ENCODE measurements at regions not wholly inside any gene's neighbourhood (a gene's known extent, or its start where the extent isn't known, plus 50 kb on each side); places are given as distances from the start of the nearest gene placed in this dataset.

DNA sequence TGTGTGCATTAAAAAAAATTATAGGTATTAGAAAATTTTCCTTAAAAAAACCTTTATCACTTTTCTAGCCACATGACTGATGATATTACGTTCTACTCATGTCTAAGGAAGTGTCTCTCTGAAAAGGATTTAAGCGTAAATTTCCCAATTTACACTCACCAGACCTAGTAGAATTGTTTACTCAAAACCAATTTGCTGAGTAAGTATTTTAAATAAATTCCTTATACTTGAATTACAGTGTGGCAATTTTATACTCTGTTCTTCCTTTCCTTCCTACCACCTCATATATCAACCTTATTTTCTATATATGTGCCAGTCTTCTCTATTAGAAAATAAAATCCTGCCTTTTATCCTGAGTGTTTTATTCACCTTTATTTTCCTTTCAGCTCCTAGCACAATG, 1035.1 kb downstream of the TRHDE start:
- no peak overlapping the region for H2BK5ac ChIP-seq (ENCODE audit: low read depth, low read length)
- no peak overlapping the region for H3K4me2 ChIP-seq (ENCODE audit: insufficient read depth in 1 of 2, low read depth in 2 of 2, low read length in 2 of 2)
- no peak overlapping the region for H4K8ac ChIP-seq (ENCODE audit: extremely low read depth, insufficient read depth, low read length)
- no peak overlapping the region for H4K91ac ChIP-seq (replicated peaks; ENCODE audit: insufficient read length, low read length)
- 97% methylated on average over 2 of the region's 2 CpGs; no CpG with 5 or more reads in 1 of the 2 experiments for WGBS, 2 experiments (ENCODE audit: extremely low coverage in 1 of 2, insufficient coverage in 1 of 2, insufficient read length in 1 of 2, insufficient replicate concordance in 2 of 2, low coverage in 1 of 2, low lambda C conversion rate in 2 of 2, missing lambda C conversion rate in 1 of 2)
- H4K5ac ChIP-seq (ENCODE audit: insufficient read length, low read depth, low read length) = no peak overlapping the region
- no peaks in the 10 kb centered on the region for H3K23me2 ChIP-seq (ENCODE audit: low read depth, low read length)
- no peaks in the 10 kb centered on the region for H3K27me3 ChIP-seq (replicated peaks in 1 of 4; ENCODE audit: control insufficient read depth in 3 of 4, extremely low read depth in 1 of 4, insufficient read depth in 3 of 4, low read length in 3 of 4)
- H3K4me1 ChIP-seq (replicated peaks in 1 of 4; ENCODE audit: control insufficient read depth in 3 of 4, insufficient read depth in 4 of 4, low read length in 3 of 4) = no peaks in the 10 kb centered on the region
- no peak overlapping the region for H3K14ac ChIP-seq (ENCODE audit: insufficient read length)
- no peak overlapping the region for H3K18ac ChIP-seq (ENCODE audit: extremely low read depth, low read length)
- no peak overlapping the region for H3K9ac ChIP-seq (replicated peaks in 1 of 4; ENCODE audit: extremely low read depth in 1 of 4, low read depth in 3 of 4, low read length in 3 of 4)
- H3K56ac ChIP-seq (replicated peaks; ENCODE audit: insufficient read length, low read depth, low read length) = no peak overlapping the region
- H3K36me3 ChIP-seq (ENCODE audit: control insufficient read depth in 2 of 4, insufficient read depth in 4 of 4, low read length in 3 of 4) = no peaks in the 10 kb centered on the region
- H3K4me3 ChIP-seq (ENCODE audit: extremely low read depth in 1 of 4, insufficient read depth in 2 of 4, low read depth in 3 of 4, low read length in 4 of 4) = no peak overlapping the region
- no peak for DNase-seq (ENCODE audit: low read depth in 1 of 2, low spot score in 2 of 2)
- no peaks in the 10 kb centered on the region for H3K79me1 ChIP-seq (ENCODE audit: low read depth, low read length)
- H2AFZ ChIP-seq (ENCODE audit: low read length) = no peak overlapping the region
- H4K20me1 ChIP-seq (replicated peaks in 1 of 2; ENCODE audit: control insufficient read depth in 1 of 2, insufficient read depth in 2 of 2, low read length in 2 of 2) = no peaks in the 10 kb centered on the region
- no peak overlapping the region for H3K4ac ChIP-seq (replicated peaks; ENCODE audit: insufficient read length, low read depth, low read length)
- no peak for FAIRE-seq
- H3K23ac ChIP-seq (ENCODE audit: insufficient read length) = no peak overlapping the region
- H2BK20ac ChIP-seq (ENCODE audit: low read length) = no peak overlapping the region
- CTCF ChIA-PET (ENCODE audit: partially characterized antibody) = interaction anchor here (1.3 kb wide), 1 partner anchor 11 kb away, joined by 4 read pairs; no protein-coding TSS in a partner anchor
- no peaks in the 10 kb centered on the region for H3K79me2 ChIP-seq (ENCODE audit: control insufficient read depth in 1 of 2, insufficient read depth in 2 of 2, low read length in 2 of 2)
- no peak overlapping the region for H2BK120ac ChIP-seq (replicated peaks; ENCODE audit: low read depth, low read length)
- no peak overlapping the region for H3K27ac ChIP-seq (ENCODE audit: low read depth, low read length)
- H2AK5ac ChIP-seq (ENCODE audit: low read depth, low read length) = no peak overlapping the region
- no peak overlapping the region for H2BK15ac ChIP-seq (ENCODE audit: low read length)
- no peak overlapping the region for H2BK12ac ChIP-seq (ENCODE audit: low read depth, low read length)
- H3K9me3 ChIP-seq (ENCODE audit: insufficient read depth in 2 of 2, low read depth in 1 of 2, low read length in 1 of 2) = no peaks in the 10 kb centered on the region
- POLR2A ChIA-PET (ENCODE audit: partially characterized antibody) = no interaction called here
- no peak for TF ChIP-seq RAD21 (IDR thresholded peaks at IDR 0.05 in 1 of 2, conservative IDR thresholded peaks at IDR 0.05 in 1 of 2; ENCODE audit: low read depth in 2 of 2, low read length in 2 of 2)
- no peak for TF ChIP-seq POU5F1 (IDR thresholded peaks at IDR 0.05; ENCODE audit: low read depth, low read length)
- TF ChIP-seq HDAC2 (IDR thresholded peaks at IDR 0.05; ENCODE audit: borderline replicate concordance in 1 of 2, low read depth in 2 of 2, low read length in 2 of 2) = no peak
- no peak for TF ChIP-seq FOSL1 (IDR thresholded peaks at IDR 0.05; ENCODE audit: insufficient read depth, low read depth, low read length)
- TF ChIP-seq, protein P1, sequence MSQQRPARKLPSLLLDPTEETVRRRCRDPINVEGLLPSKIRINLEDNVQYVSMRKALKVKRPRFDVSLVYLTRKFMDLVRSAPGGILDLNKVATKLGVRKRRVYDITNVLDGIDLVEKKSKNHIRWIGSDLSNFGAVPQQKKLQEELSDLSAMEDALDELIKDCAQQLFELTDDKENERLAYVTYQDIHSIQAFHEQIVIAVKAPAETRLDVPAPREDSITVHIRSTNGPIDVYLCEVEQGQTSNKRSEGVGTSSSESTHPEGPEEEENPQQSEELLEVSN (IDR thresholded peaks at IDR 0.05) = no peak
- no peak for TF ChIP-seq SP2 (IDR thresholded peaks at IDR 0.05; ENCODE audit: low read length)
- TF ChIP-seq, protein P2, sequence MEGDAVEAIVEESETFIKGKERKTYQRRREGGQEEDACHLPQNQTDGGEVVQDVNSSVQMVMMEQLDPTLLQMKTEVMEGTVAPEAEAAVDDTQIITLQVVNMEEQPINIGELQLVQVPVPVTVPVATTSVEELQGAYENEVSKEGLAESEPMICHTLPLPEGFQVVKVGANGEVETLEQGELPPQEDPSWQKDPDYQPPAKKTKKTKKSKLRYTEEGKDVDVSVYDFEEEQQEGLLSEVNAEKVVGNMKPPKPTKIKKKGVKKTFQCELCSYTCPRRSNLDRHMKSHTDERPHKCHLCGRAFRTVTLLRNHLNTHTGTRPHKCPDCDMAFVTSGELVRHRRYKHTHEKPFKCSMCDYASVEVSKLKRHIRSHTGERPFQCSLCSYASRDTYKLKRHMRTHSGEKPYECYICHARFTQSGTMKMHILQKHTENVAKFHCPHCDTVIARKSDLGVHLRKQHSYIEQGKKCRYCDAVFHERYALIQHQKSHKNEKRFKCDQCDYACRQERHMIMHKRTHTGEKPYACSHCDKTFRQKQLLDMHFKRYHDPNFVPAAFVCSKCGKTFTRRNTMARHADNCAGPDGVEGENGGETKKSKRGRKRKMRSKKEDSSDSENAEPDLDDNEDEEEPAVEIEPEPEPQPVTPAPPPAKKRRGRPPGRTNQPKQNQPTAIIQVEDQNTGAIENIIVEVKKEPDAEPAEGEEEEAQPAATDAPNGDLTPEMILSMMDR (IDR thresholded peaks at IDR 0.05; ENCODE audit: control extremely low read depth in 1 of 3, insufficient read depth in 1 of 3, low read depth in 1 of 3, low read length in 3 of 3) = no peak
- TF ChIP-seq KDM5A (IDR thresholded peaks at IDR 0.05; ENCODE audit: low read length) = no peak
- no peak for TF ChIP-seq TBP (IDR thresholded peaks at IDR 0.05; ENCODE audit: low read depth, low read length)
- TF ChIP-seq KDM4A (IDR thresholded peaks at IDR 0.05; ENCODE audit: low read depth, low read length, severe bottlenecking) = no peak
- TF ChIP-seq HDAC6 (IDR thresholded peaks at IDR 0.05; ENCODE audit: low read depth, low read length) = no peak

Data from H1 (cell line).